ENCODE measurements at regions not wholly inside any gene's neighbourhood (a gene's known extent, or its start where the extent isn't known, plus 50 kb on each side); places are given as distances from the start of the nearest gene placed in this dataset.

- DNase-seq (ENCODE audit: low read depth): no peak
These were observed 436.8 kb downstream of the BCL11B start for GRCh38 chr14:98835051-98835824.

DNA sequence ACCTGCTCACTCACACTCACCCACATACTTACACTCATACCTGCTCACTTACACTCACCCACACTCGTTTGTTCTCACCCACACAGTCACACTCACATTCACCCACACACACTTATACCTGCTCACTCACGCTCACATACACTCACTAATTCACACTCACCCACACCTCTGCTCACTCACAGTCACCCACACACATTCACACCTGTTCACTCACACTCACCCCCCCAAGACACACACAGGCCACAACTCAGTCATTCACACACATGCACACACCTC lies 436.2 kb downstream of the BCL11B start:
- no peak for DNase-seq (ENCODE audit: low read depth)

- no peak for DNase-seq (ENCODE audit: low read depth)
These were observed 431.9 kb downstream of the BCL11B start for GRCh38 chr14:98840091-98840490.

GRCh38 chr14:98840511-98840910 lies 431.5 kb downstream of the BCL11B start:
- DNase-seq (ENCODE audit: low read depth): no peak

DNA sequence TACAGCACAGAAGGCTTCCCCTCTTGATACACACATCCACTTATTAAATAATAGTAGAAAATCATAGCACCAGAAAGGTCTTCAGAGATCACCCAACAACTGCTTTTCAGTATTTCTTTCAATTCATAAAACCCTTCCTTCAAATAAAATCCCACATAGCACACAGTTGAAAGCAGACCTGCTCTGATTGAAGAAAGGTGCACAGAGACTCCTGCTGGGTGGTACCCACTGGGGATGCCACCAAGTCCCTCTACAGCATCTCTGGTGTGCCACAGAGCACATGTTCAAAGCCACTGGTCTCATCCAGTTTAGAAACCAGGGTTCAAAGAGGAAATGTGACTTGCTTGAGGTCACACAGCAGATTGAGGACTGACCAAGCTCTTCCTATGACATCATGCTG lies 427.5 kb downstream of the BCL11B start:
- no peak for DNase-seq (ENCODE audit: low read depth)

DNA sequence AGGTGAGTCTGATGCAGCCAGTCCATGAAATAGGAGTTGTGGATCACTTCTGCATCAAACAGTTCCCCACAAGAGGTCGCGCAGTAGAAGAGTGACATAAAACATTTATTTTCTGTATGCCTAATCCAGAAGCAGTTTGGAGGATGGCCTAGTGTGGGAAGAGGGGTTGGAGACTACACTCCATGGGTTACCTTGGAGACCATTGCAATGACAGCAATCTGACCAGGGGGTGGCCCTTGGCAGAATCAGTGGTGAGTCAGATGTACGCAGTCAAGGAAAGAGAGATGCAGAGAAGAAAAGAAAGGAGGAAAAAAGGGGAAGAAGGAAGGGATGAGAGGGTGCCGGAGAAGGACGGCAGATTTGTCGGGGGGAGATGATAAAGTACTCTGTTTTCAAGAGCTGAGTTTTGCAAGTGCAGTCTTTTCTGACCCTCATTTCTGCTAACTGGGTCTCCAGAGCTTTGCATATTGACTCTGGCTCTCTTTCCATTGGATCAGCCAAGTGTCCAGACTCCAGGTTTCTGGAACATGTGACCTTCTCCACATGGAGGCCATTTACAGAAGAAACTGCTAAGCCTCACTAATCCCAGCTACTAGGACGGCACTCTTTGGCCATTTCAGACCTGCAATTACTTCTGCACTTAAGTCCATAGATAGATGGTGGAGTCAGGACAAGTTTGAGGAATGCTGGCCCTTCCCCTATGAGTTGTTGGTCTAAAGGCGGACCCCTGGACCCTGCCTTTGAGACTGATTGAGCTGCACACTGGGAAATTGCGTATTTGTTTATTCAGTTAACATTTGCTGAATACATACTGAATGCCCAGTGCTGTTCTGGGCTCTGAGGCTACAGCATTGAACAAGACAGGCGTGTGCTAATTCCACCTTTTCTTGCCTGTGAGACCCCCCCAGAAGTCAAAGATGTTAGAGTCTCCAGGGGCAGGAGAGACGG lies 424.2 kb downstream of the BCL11B start:
- DNase-seq (ENCODE audit: low read depth): no peak

DNA sequence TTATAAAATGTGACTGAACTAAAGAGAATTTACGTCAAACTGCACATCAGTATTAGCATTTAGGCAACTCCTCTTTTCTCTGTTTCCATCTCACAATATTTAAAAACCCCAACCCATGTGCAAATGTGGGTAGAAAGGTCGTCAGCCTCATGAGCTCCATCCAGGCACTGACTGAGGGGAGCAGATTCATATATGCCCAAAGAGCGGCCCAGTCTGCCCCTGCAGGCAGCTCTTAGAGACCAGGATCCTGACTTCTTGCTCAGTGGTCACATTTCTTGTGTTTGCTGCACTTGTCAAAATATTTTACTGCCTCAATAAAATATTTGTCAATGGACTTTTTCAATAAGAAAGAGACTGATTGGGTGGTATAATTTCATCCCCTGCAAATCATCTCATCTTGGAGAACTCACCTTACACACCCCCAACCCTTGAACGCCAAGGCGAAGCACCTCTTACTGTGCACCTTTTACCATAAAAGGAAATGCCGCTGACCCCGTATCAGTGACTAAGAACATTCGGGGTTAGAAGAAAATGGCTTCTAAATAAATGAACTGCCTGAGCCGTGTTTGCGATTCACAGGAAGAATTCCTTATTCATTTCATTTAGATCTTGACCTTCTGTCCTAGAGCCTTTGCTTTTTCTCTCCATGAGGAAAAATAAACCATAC lies 418.8 kb downstream of the BCL11B start:
- DNase-seq (ENCODE audit: low read depth): no peak

GRCh38 chr14:98855926-98856715 lies 415.9 kb downstream of the BCL11B start:
- no peak for DNase-seq (ENCODE audit: low read depth)

- no peak for DNase-seq (ENCODE audit: low read depth)
These were observed 413.8 kb downstream of the BCL11B start for GRCh38 chr14:98858158-98858557.

DNA sequence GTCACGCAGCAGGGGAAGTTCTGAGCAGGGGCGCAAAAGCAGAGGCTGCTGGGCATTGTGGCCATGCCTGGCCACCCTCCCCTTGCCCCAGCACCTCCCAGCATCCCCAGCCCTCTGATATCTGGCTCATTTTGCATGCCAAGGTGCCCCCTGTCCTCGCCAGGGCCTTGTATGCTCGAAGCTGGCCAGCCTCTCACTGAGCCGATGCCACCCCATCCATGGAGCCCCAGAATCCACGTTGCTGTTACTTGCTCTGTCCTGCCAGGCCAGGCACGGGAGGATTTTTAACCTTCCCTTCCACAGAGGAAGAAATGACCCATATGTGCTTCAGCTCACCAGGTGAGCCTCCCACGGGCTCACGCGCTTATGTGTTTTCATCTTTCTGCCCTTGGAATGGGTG lies 413.4 kb downstream of the BCL11B start:
- no peak for DNase-seq (ENCODE audit: low read depth)

DNA sequence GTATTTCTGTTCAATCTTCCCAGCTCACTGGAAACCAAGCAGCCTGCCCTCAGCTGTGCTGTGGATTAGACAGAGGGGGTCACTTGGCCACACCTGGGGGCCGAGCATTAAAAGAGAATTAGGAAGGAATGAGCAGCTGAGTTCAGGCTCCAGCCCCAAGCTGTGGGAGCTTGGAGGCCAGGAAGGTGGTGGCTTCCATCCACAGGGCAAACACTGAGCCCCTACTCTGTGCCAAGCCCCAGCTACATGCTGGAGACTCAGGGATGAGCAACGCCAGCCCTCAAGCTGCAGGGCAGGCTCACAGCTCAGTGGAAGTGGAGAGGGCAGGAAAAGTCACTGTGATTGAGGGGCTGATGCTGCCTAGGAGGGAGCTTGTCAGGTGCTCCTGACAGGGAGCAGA lies 412.7 kb downstream of the BCL11B start:
- DNase-seq (ENCODE audit: low read depth): no peak

GRCh38 chr14:98864211-98864610 lies 407.8 kb downstream of the BCL11B start:
- DNase-seq (ENCODE audit: low read depth): no peak

DNA sequence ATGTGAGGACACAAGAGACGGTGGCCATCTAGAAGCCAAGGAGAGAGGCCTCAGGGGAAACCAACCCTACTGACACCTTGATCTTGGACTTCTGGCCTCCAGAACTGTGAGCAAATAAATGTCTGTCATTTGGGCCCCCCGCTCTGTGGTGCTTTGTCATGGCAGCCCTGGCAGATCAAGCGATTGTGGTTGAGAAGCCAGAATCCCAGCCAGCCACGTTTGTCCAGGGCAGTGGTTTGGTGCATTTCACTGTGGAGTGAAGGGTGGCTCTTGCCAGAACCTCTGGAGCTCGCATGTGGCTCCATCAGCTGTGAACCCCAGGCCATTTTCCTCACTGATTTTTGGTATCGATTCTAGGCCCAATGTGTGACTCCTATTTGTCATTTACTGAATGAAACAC lies 404.9 kb downstream of the BCL11B start:
- DNase-seq (ENCODE audit: low read depth): no peak

DNA sequence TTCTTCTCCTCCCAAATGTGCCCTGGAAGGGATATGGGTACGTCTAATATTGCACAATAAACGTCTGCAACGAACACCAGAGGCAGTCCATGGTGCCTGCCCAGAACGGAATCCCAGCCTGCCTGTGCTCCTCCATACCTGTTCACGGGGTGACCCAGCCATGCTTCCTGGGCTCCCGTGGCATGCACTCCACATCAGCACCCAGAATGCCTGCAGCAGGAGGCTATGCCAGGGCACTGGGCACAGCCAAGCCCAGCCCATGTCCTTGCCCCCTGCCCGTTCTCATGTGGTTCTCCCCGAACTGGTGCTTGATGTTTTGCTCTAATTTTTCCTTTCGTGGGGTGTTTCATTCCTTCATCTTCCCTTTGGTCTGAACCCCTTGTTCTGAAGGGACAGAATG lies 404.3 kb downstream of the BCL11B start:
- no peak for DNase-seq (ENCODE audit: low read depth)

GRCh38 chr14:98868866-98869265 lies 403.1 kb downstream of the BCL11B start:
- DNase-seq (ENCODE audit: low read depth): no peak

GRCh38 chr14:98871796-98872195 lies 400.2 kb downstream of the BCL11B start:
- DNase-seq (ENCODE audit: low read depth): no peak

- DNase-seq (ENCODE audit: low read depth): no peak
These were observed 394.9 kb downstream of the BCL11B start for GRCh38 chr14:98877065-98877464.

DNA sequence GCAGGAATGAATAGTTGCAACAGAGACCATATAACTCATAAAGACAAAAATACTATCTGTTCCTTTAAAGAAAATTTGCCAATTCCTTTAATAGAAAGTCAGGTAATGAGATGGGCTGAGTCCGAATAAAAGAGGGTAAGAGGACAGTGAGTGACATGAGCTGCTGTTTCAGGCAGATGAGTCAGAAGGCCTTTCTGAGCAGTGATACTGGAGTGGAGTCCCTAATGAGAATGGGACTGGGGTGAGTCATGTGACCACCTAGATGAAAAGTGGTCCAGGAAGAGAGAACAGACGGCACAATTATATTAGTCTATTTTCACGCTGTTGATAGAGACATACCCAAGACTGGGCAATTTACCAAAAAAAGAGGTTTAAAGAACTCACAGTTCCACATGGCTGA lies 393.7 kb downstream of the BCL11B start:
- DNase-seq (ENCODE audit: low read depth): no peak

GRCh38 chr14:98886982-98887381 lies 385.0 kb downstream of the BCL11B start:
- no peak for DNase-seq (ENCODE audit: low read depth)

DNA sequence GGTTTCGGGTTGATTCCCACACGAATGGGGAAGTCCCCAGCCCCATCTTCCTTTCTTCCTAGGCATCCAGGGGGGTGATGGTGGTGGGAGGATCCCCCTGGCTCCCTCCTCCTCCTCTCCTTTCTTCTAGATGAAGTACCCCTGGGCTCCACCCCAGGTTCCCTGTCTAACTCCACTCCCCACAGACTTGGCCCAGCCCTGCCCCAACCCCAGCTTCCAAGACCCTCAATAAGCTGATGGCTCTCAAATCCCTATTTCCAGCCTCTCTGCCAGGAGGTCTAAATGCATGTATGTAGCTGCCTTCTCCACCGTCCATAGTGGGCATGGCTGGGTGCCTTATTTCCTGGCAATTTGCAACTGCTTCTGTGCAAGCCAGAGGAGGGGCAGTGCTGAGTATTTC lies 383.7 kb downstream of the BCL11B start:
- DNase-seq (ENCODE audit: low read depth): no peak

GRCh38 chr14:98888927-98889835 lies 382.8 kb downstream of the BCL11B start:
- DNase-seq (ENCODE audit: low read depth): no peak

All from T-helper 22 cell (primary cell).